ENCODE measurements at regions not wholly inside any gene's neighbourhood (a gene's known extent, or its start where the extent isn't known, plus 50 kb on each side); places are given as distances from the start of the nearest gene placed in this dataset.

- TF ChIP-seq, protein P1, sequence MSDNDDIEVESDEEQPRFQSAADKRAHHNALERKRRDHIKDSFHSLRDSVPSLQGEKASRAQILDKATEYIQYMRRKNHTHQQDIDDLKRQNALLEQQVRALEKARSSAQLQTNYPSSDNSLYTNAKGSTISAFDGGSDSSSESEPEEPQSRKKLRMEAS (IDR thresholded peaks at IDR 0.05), result no peak
- TF ChIP-seq REST (IDR thresholded peaks at IDR 0.05), result no peak
- TF ChIP-seq, protein P2, sequence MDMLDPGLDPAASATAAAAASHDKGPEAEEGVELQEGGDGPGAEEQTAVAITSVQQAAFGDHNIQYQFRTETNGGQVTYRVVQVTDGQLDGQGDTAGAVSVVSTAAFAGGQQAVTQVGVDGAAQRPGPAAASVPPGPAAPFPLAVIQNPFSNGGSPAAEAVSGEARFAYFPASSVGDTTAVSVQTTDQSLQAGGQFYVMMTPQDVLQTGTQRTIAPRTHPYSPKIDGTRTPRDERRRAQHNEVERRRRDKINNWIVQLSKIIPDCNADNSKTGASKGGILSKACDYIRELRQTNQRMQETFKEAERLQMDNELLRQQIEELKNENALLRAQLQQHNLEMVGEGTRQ (IDR thresholded peaks at IDR 0.05), result no peak
- no peak for TF ChIP-seq CTCF (IDR thresholded peaks at IDR 0.05)
- no peak for TF ChIP-seq CBX8 (IDR thresholded peaks at IDR 0.05)
- TF ChIP-seq RARB (CRISPR knock-in tag; IDR thresholded peaks at IDR 0.05), result no peak
- no peak for TF ChIP-seq KDM1A (IDR thresholded peaks at IDR 0.05; ENCODE audit: low read depth)
These were observed 251.6 kb upstream of the PTGER4 start for GRCh38 chr5:40428126-40428525.
